GM18505 (cell line): ENCODE measurements at regions not wholly inside any gene's neighbourhood (a gene's known extent, or its start where the extent isn't known, plus 50 kb on each side); places are given as distances from the start of the nearest gene placed in this dataset.

Source experiments
- ATAC-seq: cut with Tn5 transposase; IDR thresholded peaks from one replicate; pipeline ENCODE4 v1.9.1; 2021; ENCODE audit not compliant: unreplicated experiment
- POLR2A ChIP-seq: IDR thresholded peaks from 4 replicates; pipeline ENCODE4 v1.6.1; 2011; ENCODE audit warnings: borderline replicate concordance; ENCODE audit not compliant: insufficient read depth, insufficient read length; ENCODE audit errors: extremely low read depth

GRCh38 chr15:53251523-53251922 lies 461.4 kb upstream of the ONECUT1 start:
- ATAC-seq, result no peak
- no peak for TF ChIP-seq POLR2A

- ATAC-seq, result no peak
- no peak for TF ChIP-seq POLR2A
Measured at GRCh38 chr15:53247041-53247708, 457.0 kb upstream of the ONECUT1 start.

- ATAC-seq, result no peak
- TF ChIP-seq POLR2A, result no peak
Measured at GRCh38 chr15:53246404-53246803, 456.3 kb upstream of the ONECUT1 start.

- no peak for ATAC-seq
Measured at GRCh38 chr15:53233801-53234200, 443.7 kb upstream of the ONECUT1 start.

GRCh38 chr15:53230473-53230872 lies 440.3 kb upstream of the ONECUT1 start:
- no peak for ATAC-seq
- no peak for TF ChIP-seq POLR2A

More at GRCh38 chr15:53233801-53234200, 443.7 kb upstream of the ONECUT1 start:
- TF ChIP-seq POLR2A, result no peak

- ATAC-seq, result no peak
- no peak for TF ChIP-seq POLR2A
Measured at GRCh38 chr15:53226559-53226958, 436.4 kb upstream of the ONECUT1 start.

- ATAC-seq, result no peak
- TF ChIP-seq POLR2A, result no peak
Measured at GRCh38 chr15:53225781-53226180, 435.6 kb upstream of the ONECUT1 start.

- ATAC-seq, result no peak
- no peak for TF ChIP-seq POLR2A
Measured at GRCh38 chr15:53224371-53224770, 434.2 kb upstream of the ONECUT1 start.

- no peak for ATAC-seq
- no peak for TF ChIP-seq POLR2A
Measured at GRCh38 chr15:53223815-53224214, 433.7 kb upstream of the ONECUT1 start.

- no peak for ATAC-seq
- no peak for TF ChIP-seq POLR2A
Measured at GRCh38 chr15:53218666-53219580, 428.8 kb upstream of the ONECUT1 start.

- ATAC-seq, result no peak
- no peak for TF ChIP-seq POLR2A
Measured at GRCh38 chr15:53216036-53216435, 425.9 kb upstream of the ONECUT1 start.

- ATAC-seq, result no peak
- TF ChIP-seq POLR2A, result no peak
Measured at GRCh38 chr15:53213336-53213735, 423.2 kb upstream of the ONECUT1 start.

- no peak for TF ChIP-seq POLR2A
- no peak for ATAC-seq
Measured at GRCh38 chr15:53212785-53213184, 422.6 kb upstream of the ONECUT1 start.

GRCh38 chr15:53210653-53211052 lies 420.5 kb upstream of the ONECUT1 start:
- no peak for ATAC-seq

More at GRCh38 chr15:53210653-53211052, 420.5 kb upstream of the ONECUT1 start:
- TF ChIP-seq POLR2A, result no peak
